Astrocyte (in vitro differentiated cells and primary cell): ENCODE measurements at regions not wholly inside any gene's neighbourhood (a gene's known extent, or its start where the extent isn't known, plus 50 kb on each side); places are given as distances from the start of the nearest gene placed in this dataset.

Experiments used
- DNase-seq: peaks from one replicate; pipeline ENCODE4 v3.0.0-alpha.2; 2010; ENCODE audit warnings: low read depth
- FAIRE-seq: peaks from 2 replicates; lab custom pipeline; 2011; peaks lifted over from hg19 to GRCh38; lab: Jason Lieb, UNC
- H2AFZ ChIP-seq: 2 replicates; pipeline ENCODE4 v1.6.0; 2012; ENCODE audit warnings: low read depth, low read length, inconsistent platforms
- H3K27ac ChIP-seq: 2 replicates; pipeline ENCODE4 v1.5.1; 2011; ENCODE audit warnings: low read depth, low read length, inconsistent platforms
- H3K27me3 ChIP-seq: 2 replicates; pipeline ENCODE4 v1.6.0; 2011; ENCODE audit warnings: low read length, inconsistent platforms; ENCODE audit not compliant: insufficient read depth
- H3K36me3 ChIP-seq: 2 replicates; pipeline ENCODE4 v1.5.1; 2011; ENCODE audit warnings: low read length, inconsistent platforms; ENCODE audit not compliant: insufficient read depth
- H3K4me1 ChIP-seq: 2 replicates; pipeline ENCODE4 v1.5.1; 2011; ENCODE audit warnings: low read length, inconsistent platforms; ENCODE audit not compliant: insufficient read depth
- H3K4me2 ChIP-seq: 2 replicates; pipeline ENCODE4 v1.6.0; 2012; ENCODE audit warnings: low read length, inconsistent platforms
- H3K4me3 ChIP-seq: 2 replicates; pipeline ENCODE4 v1.5.1; 2011; ENCODE audit warnings: low read depth, mild to moderate bottlenecking, low read length, inconsistent platforms; ENCODE audit not compliant: insufficient read depth
- H3K79me2 ChIP-seq: 2 replicates; pipeline ENCODE4 v1.6.0; 2012; ENCODE audit warnings: mild to moderate bottlenecking, low read length, inconsistent platforms; ENCODE audit not compliant: insufficient read depth
- H3K9ac ChIP-seq: 2 replicates; pipeline ENCODE4 v1.6.0; 2012; ENCODE audit warnings: mild to moderate bottlenecking, low read length, inconsistent platforms
- H3K9me3 ChIP-seq: 2 replicates; pipeline ENCODE4 v1.5.1; 2012; ENCODE audit warnings: low read depth, mild to moderate bottlenecking, low read length, inconsistent platforms; ENCODE audit not compliant: insufficient read depth
- H4K20me1 ChIP-seq: 2 replicates; pipeline ENCODE4 v1.6.0; 2012; ENCODE audit warnings: low read length, inconsistent platforms; ENCODE audit not compliant: insufficient read depth
- H3K27ac Mint-ChIP-seq: one replicate; pipeline ENCODE4 v1.8.0; 2021; ENCODE audit warnings: mild to moderate bottlenecking, mixed read lengths; ENCODE audit not compliant: unreplicated experiment
- H3K27me3 Mint-ChIP-seq: one replicate; pipeline ENCODE4 v1.8.0; 2021; ENCODE audit warnings: low read depth, mixed read lengths; ENCODE audit not compliant: unreplicated experiment
- H3K36me3 Mint-ChIP-seq: one replicate; pipeline ENCODE4 v1.8.0; 2021; ENCODE audit warnings: low read depth, mixed read lengths; ENCODE audit not compliant: unreplicated experiment
- H3K4me1 Mint-ChIP-seq: one replicate; pipeline ENCODE4 v1.8.0; 2021; ENCODE audit warnings: low read depth, mixed read lengths; ENCODE audit not compliant: unreplicated experiment
- H3K4me3 Mint-ChIP-seq: one replicate; pipeline ENCODE4 v1.8.0; 2021; ENCODE audit warnings: mild to moderate bottlenecking, moderate library complexity, mixed read lengths; ENCODE audit not compliant: unreplicated experiment
- H3K9me3 Mint-ChIP-seq: one replicate; pipeline ENCODE4 v1.8.0; 2021; ENCODE audit warnings: mild to moderate bottlenecking, mixed read lengths; ENCODE audit not compliant: unreplicated experiment
- EZH2 ChIP-seq: IDR thresholded peaks from 2 replicates; pipeline ENCODE4 v1.6.1; 2012; ENCODE audit warnings: mild to moderate bottlenecking, low read length, inconsistent platforms; ENCODE audit not compliant: insufficient read depth
- TF ChIP-seq, protein P1 (sequence below): IDR thresholded peaks from 2 replicates; pipeline ENCODE4 v1.5.1; 2011; ENCODE audit warnings: low read depth, mild to moderate bottlenecking, inconsistent platforms, low read length, moderate library complexity; ENCODE audit not compliant: insufficient read depth

DNA sequence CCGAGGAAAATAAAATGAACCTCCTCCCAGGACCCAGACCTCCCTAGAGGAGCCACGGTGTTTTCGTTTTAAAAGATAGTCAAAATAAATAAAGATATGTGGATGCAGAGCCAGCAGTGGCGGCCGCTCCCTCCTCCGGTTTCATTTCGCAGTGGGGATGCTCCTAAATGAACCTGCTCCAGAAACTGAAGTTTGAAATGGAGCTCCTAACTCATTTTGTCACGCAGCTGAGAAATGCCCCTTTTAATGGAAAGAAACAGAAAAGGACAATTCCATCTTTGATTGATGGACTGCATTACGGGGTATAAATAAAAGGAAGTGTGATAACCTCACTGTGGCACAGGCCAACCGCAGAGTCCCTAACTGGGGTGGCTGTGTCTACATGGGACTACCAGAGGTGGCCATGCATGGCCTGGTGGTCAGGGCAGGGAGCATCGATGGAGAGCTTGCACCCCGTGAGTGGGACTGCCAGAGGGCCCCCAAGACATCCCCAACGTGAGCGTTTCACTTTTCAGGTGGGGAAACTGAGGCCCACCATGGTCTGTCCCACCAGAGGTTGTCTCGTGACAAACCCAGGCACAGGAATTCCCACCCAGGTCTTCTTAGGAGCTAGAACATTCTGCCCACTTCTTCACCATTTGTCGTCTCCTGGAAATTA is 426.6 kb downstream of the BRD1 start:
- peaks cover 12% of the 10 kb centered on the region for H3K27me3 Mint-ChIP-seq
- Histone ChIP-seq H3K4me3 (no peak overlapping the region), H2AFZ (no peak overlapping the region), H3K27me3 (no peaks in the 10 kb centered on the region), H3K9me3 (peaks cover 10% of the 10 kb centered on the region), H3K36me3 (no peaks in the 10 kb centered on the region), H3K27ac (peak overlapping the region; percentile 36), H4K20me1 (no peaks in the 10 kb centered on the region), H3K9ac (no peak overlapping the region), H3K79me2 (no peaks in the 10 kb centered on the region), H3K4me1 (peaks cover 6% of the 10 kb centered on the region), H3K4me2 (no peak overlapping the region)
- no peak for DNase-seq
- H3K4me3 Mint-ChIP-seq, result no peak overlapping the region
- H3K27ac Mint-ChIP-seq, result no peak overlapping the region
- TF ChIP-seq EZH2, result no peak
- TF ChIP-seq, protein P1, sequence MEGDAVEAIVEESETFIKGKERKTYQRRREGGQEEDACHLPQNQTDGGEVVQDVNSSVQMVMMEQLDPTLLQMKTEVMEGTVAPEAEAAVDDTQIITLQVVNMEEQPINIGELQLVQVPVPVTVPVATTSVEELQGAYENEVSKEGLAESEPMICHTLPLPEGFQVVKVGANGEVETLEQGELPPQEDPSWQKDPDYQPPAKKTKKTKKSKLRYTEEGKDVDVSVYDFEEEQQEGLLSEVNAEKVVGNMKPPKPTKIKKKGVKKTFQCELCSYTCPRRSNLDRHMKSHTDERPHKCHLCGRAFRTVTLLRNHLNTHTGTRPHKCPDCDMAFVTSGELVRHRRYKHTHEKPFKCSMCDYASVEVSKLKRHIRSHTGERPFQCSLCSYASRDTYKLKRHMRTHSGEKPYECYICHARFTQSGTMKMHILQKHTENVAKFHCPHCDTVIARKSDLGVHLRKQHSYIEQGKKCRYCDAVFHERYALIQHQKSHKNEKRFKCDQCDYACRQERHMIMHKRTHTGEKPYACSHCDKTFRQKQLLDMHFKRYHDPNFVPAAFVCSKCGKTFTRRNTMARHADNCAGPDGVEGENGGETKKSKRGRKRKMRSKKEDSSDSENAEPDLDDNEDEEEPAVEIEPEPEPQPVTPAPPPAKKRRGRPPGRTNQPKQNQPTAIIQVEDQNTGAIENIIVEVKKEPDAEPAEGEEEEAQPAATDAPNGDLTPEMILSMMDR, result no peak
- peaks cover 3% of the 10 kb centered on the region for H3K9me3 Mint-ChIP-seq
- H3K36me3 Mint-ChIP-seq, result peaks cover under 1% of the 10 kb centered on the region
- no peak for FAIRE-seq
- peaks cover 9% of the 10 kb centered on the region for H3K4me1 Mint-ChIP-seq

DNA sequence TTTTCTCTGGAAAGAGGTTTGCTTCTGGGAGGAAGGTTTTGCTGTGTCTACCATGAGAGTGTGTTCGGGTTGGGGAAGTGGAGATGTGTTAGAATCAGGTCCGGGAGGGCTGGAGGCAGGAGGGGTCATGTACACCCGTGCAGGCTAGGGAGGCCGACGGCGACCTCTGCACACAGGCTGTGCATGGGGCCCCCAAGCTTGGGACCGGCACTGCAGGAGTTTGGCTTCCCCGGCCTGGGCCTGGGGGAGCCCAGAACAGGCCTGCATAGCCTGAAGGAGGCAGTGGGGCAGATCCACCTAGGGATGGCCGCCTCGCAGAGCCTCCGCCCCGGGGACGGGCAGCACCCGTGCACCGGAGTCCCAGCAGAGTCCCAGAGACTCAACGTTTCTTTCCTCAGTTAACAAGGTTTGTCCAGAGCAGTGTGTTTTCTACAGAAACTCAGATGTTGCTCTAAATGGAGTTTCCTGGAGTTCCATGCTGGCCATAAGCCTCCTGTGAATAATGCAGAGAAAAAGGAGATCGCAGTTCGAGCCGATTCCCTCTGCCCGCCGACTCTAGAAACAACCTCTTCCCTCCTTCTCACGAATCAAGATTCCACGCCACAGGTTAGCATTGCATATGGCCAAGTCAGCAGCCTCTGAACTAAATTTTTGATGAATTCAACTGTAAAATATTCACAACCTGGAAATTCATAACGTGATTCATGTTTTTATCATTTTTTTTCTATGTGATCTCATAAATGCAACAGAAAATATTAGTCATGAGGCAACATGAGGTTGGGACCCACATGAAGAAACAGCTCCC is 427.3 kb downstream of the BRD1 start:
- peaks cover 15% of the 10 kb centered on the region for H3K9me3 ChIP-seq
- H3K36me3 ChIP-seq, result no peaks in the 10 kb centered on the region
- no peaks in the 10 kb centered on the region for H3K79me2 ChIP-seq
- Mint-ChIP-seq H3K27me3 (peaks cover 10% of the 10 kb centered on the region), H3K4me3 (no peak overlapping the region), H3K4me1 (peaks cover 11% of the 10 kb centered on the region), H3K36me3 (peaks cover 2% of the 10 kb centered on the region), H3K9me3 (peaks cover 7% of the 10 kb centered on the region), H3K27ac (no peak overlapping the region)
- no peak overlapping the region for H2AFZ ChIP-seq
- H3K27me3 ChIP-seq, result no peaks in the 10 kb centered on the region
- TF ChIP-seq, protein P1, result no peak
- no peak for TF ChIP-seq EZH2
- H3K9ac ChIP-seq, result peak overlapping the region; percentile 45
- H3K4me1 ChIP-seq, result peaks cover 6% of the 10 kb centered on the region
- DNase-seq (no peak), FAIRE-seq (no peak)
- no peak overlapping the region for H3K4me3 ChIP-seq
- H3K27ac ChIP-seq, result peak overlapping the region; percentile 79
- no peak overlapping the region for H3K4me2 ChIP-seq
- no peaks in the 10 kb centered on the region for H4K20me1 ChIP-seq
